NCI-H2081 treated with DMSO at 0.1 percent for 48 hours (cell line): ENCODE measurements at regions not wholly inside any gene's neighbourhood (a gene's known extent, or its start where the extent isn't known, plus 50 kb on each side); places are given as distances from the start of the nearest gene placed in this dataset.
"Not testable (repeated sequence)": the region's sequence is repeated elsewhere in the genome, so short reads cannot be mapped to it uniquely, and the experiment has no call there.

Experiments used
- DNase-seq: peaks from one replicate; lab custom pipeline; 2025; lab: John Stamatoyannopoulos, UW

DNA sequence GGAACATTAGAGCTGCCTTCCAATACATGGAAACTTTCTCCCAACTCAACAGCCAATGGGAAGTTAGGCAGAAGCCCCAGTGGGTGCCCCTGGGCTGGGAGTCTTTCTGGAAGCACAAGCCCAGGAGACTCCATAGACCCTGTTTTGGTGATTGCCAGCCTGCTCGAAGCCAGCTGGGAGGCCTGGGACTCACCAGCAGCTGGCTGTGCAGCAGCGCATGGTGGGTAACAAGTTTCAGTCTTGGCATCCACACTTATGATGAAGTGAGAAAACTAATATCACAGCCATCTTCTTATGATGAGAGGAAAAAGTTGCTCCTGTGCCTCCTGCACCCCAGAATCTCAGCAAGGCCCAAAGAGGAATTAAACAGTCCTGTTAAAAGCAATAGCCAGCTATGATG lies 522.5 kb upstream of the CDH5 start:
- no peak for DNase-seq

DNA sequence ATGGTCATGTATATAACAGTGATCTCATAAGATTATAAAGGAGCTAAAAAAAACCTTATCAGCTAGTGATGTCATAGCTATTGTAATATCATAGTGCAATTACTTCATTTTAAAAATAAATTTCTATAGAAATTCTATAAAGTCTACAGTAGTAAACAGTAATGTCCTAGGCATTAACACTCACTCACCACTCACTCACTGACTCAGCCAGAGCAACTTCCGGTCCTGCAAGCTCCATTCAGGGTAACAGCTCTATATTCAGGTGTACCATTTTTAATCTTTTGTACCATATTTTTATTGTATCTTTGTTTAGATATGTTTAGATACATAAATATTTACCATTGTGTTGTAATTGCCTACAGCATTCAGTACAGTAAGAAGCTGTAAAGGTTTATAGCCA lies 524.4 kb upstream of the CDH5 start:
- DNase-seq: no peak

DNA sequence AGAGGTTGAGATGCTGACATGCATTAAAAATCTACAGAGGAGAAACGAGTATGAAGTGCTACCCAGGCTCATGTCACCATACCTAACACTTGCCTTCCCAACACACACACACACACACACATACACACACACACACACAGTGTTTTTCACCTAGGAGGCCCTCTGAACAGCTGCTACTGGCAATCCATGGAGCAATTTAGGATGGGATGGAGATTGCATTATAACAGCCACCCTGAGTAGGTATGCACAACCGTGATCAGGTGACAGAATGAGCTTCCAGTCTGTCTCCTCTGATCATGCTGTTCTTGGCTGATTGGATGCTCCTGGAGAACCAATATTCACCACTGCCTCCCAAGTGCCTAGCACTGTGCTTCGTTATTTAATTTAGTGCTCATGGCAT lies 528.5 kb upstream of the CDH5 start:
- no peak for DNase-seq

DNA sequence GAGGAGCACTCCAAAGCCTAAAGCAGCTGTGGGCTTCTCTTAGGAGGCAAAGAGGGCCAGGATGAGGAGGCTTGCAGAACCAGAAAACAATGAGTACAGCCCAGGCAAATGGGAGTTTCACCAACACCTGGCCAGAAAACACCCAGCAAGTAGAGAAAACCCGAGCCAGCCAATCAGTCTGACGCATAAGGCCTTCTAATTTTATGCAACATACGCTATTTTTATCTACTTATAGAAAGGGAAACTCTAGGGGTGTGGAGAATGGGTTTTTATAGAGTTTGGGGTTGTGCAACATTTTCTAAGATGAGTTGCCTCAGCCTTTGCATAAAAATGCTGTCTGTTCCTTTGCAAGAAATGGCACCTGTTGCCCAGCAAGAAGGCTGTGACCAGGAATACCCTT lies 529.0 kb upstream of the CDH5 start:
- no peak for DNase-seq

DNA sequence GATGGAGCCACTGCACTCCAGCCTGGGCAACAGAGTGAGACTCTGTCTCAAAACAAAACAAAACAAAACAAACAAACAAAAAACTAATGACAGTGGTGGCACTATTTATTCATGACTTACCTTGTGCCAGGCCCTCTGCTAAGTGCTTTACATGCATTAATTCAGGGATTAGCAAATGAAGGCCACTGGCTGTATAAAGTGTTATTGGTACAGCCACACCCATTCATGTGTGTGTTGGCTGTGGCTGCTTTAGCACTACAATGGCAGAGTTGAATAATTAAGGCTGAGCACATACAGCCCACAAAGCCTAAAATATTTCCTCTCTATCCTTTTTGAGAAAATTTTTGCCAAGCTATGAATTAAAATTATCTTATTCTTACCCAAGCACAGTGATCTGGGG lies 531.8 kb upstream of the CDH5 start:
- DNase-seq: no peak

DNA sequence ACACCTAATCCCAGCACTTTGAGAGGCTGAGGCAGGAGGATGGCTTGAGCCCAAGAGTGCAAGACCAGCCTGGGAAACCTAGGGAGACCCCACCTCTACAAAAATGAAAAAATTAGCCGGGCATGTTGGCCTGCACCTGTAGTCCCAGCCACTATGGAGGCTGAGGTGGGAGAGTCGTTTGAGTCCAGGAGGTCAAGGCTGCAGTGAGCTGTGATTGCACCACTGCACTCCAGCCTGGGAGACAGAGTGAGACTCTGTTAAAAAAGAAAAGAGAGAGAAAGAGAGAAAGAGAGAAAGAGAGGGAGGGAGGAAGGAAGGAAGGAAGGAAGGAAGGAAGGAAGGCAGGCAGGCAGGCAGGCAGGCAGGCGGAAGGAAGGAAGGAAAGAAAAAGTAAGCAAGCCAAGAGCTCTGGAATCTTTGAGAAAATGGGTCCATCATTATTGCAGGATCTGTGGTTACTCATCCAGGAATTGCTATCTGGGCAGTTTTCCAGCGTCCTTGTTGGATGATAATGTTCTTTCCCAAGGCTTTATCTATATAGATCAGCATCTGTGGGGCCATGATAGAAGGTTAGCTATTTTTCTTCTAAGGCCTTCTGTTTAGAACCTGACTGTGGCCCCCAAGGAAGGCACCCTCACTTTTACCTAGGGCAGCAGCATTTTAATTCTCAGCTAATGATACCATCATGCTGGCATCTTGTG lies 533.2 kb upstream of the CDH5 start:
- no peak for DNase-seq

DNA sequence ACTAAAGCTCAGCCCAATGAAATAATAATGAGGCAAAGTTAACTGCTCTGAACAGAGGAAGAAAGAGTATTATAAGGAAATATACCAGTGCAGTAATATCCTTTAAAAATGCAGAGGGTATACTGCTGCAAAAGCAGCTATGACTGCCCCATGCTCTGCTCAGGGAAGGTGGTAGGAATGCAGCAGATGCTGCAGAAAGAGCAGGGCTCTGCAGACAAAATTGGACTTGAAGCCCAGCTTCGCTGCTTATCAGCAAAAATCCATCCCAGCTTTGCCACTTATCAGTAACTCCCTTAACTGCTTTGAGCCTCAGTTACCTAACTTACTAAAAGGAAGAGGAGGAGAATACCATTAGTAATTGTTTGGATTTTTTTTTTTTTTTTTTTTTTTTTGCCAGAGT lies 533.8 kb upstream of the CDH5 start:
- no peak for DNase-seq

DNA sequence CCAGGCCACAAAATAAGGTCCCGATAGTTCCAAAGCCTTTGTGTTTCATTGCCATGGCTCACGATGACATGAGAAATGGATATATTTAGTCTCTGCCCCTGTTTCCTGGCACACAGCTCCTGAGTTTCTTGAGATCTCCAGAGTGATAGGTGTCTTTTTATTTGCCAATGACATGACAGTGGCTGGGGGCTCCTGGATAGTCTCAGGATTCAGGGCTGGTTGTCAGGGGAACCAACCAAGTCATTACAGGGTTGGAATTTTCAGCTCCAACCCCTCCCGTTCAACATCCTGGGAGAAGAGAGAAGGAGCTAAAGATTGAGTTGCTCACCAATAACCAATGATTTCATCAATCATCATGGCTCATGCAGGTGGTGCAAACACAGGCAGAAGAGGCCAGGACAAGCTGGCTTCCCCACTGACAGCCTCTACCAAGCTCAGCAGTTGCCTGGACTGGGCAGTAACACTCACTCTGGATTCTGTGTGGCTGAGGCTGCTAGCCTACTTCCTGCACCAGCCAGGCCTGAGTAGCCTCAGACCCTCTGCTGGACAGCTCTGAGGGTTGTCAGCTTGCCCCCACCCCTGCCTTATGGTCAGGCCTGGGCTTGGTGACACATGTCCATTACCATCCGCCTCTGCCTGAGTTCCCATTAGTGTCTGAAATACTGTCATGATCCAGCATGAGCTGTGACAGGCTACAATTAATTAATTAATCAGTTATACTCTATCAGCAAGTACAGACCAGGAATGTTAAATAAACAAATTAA lies 534.4 kb upstream of the CDH5 start:
- no peak for DNase-seq

DNA sequence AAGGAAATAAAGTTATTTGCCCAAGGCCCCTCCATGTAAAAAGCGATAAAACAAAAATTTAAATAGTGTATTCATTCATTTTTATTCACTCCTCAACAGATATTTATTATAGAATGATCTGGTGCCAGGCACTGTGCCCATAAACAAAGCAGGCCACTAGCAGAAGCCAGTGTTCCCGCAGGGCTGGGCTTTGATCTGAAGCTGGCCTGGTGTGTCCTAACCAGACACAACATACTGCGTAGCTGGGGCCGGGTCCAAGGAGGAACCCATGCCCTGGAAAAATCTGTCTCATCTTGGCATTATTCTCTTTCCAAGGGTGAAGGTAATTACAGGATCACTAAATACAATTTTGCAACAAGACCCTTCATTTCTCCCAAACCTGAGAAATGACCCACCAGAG lies 537.4 kb upstream of the CDH5 start:
- DNase-seq: no peak

DNA sequence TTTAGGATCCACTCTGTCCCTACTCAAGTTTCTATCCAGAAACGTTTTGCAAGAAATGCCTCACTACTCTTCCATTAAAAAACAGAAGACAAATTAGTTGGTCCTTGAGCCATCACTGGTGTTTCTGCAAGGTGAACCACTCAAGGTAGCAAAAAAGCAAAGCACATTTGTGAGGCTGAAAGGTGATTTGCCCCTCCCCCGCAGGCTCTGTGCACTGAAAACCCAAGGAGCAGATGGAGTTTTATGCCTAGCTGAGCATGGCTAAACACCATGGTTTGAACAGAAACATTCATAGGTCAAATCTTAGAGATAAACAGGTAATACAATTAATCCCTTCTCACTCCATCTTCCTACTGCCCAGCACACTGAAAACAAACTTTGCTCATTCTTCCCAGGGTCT lies 538.2 kb upstream of the CDH5 start:
- DNase-seq: no peak

DNA sequence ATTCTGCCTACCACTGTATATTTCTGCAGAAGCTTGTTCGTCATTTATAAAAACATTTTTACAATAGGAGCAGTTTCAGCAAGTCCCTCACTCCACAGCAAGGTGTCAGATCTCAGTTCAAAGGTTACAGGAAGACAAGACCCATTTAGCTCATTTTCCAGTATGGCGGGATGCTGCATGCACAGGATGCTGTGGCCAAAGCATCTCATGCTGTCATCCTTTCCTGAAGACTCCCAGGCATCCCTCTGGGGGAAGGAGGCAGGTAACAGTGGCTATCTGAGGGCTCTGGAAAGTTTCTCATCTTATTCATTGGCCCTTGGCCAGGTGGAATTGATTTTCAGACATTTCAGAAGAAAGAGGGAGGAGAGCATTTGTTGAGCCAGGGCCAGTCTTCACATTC lies 539.3 kb upstream of the CDH5 start:
- DNase-seq: no peak

DNA sequence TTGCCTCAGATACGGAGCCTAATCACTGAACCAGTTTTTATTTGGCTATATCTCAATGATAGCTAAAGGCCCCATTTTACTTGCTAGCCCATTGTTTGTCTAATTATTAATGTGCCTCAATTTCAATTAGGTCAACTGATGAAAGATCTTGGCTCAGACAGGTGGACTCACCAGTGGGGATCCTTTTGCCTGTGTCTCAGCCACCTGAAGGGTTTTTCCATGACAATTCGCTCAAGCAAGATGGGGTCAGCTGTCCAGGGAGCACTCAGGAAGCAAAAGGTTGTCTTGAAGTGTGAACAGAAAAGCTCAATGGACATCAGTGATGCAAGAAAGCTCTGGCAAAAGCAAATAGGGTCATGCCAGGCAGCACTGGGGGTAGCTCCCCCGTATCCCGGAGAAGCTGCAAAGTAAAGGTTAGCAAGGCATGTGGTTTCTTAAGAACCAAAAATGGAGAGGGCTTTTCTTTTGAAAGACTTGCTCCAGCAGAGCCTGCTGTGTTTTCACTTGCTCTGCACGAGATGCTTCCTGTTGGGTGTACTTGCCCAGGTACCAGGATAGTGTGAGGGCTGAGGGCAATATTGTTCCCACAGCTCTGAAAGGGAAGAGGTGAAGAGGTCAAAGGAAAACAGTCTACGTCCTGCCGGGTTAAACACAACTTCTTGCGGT lies 541.2 kb upstream of the CDH5 start:
- no peak for DNase-seq

DNA sequence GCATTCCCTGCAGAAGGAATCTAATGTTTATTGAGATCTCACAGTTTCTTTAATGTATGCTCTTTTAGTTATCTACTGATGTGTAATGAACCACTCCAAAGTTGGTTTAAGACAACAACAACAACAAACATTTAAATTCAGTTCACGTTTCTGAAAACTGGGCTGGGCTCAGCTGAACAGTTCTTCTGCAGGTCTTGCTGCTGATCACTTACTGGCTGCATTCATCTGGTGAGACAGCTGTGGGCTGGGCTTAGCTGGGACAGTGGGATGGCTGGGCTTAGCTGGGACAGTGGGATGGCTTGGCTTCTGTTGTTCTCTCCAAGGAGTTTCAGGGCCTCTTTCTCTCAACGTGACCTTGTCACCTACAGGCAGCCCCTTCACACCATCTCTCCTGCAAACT lies 544.3 kb upstream of the CDH5 start:
- DNase-seq: no peak

DNA sequence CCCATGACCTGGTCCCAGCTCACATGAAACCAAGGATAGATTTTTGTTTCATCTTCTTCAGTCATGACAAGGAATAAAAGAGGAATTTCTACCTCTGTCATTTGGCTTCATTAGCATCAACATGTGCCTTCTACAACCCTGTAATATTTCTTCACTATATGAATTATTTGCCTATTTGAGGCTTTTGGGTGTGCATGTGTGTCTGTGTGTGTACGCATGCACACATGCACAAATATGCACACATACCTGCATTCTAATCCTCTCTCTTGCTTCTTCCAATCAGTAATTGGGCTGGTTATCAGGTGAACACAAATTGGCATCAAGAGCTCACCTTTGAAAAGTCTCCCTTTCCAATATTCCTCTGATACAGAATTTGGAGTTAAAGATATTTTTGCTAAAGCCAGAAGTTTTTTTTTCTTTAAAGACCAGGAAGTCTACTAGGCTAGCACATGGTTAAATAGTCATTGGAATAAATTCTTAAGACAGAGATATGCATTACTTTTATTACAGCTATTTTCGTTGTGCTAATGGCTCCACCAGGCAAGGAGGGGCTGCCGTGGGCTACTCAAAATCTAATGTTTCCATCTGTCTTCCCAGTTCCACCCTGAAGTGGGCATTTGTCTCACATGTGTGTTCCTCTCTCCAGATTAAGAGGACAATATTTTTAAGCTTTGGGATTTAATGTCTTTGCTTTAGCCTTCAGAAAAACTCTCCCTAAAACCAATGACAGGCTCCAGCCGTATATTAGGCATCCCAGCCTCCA lies 547.2 kb upstream of the CDH5 start:
- DNase-seq: no peak

DNA sequence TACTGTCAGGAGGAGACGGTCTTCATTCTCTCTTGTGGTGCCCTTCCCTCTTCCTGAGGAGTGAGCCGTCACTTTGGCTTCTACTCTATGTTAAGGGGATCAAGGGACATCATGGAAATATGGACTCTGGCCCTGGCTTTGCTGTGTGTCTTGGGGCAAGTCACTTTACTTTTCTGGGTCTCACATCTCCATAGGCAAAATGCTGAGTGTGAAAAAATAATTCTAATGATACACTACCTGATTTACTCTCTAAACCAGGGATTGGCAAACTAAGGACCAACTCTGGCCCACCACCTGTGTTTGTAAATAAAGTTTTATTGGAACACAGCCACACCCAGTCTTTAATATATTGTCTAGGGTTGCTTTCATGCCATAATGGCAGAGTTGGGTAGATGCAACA lies 548.7 kb upstream of the CDH5 start:
- DNase-seq: no peak

DNA sequence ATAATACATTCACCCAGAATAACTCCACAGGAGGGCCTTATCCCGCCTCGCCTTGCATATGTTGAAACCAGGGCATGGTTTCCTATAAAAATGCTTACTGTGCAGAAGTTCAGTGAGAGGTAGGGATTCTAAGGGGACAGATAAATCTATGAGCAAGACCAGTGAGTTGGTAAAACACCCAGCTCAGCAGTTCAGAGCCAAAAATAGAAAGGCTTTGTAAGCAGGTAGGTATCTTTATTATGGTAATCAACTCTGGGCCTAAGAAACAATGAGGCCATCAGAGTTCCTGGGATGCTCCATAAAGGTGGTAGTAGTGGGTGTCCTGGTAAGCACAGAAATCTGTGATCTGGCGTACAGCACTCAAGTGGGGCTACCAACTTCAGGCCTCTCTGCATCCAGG lies 549.4 kb upstream of the CDH5 start:
- DNase-seq: no peak

DNA sequence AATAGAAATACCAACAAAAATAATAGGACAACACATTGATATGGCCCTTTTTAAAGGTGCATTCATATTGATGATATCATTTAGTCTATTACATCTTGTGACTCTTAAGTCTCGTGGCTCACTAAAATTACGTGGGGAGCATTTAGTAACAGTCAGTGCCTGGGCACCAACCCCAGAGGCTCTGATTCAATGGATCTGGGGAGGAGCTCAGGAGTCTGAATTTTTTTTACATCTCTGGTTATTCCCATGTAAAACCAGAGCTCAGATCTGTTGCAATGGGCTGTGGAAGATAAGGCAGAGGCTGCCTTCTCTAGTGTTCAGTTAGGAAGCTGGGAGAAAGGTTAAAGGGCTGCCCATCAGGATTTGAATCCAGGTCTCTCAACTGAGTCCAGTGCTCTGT lies 549.9 kb upstream of the CDH5 start:
- no peak for DNase-seq

DNA sequence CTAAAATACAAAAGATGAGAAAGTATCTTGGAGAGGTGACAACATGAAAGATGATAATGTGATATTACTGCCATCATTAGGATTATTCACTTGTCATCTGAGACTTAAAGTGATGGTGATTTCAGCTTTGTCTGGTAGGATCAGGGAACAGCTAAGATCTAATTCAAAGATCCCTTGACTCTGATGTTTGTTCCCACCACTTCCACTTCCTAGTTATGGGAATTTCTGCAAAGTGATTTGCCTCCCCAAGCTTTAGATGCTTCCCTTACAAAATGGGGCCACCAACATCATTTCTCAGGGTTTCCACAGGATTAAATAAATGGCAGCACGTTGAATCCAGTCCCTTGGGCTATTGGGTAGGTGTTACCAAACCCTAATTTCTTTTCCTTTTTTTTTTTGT lies 550.8 kb upstream of the CDH5 start:
- DNase-seq: no peak

DNA sequence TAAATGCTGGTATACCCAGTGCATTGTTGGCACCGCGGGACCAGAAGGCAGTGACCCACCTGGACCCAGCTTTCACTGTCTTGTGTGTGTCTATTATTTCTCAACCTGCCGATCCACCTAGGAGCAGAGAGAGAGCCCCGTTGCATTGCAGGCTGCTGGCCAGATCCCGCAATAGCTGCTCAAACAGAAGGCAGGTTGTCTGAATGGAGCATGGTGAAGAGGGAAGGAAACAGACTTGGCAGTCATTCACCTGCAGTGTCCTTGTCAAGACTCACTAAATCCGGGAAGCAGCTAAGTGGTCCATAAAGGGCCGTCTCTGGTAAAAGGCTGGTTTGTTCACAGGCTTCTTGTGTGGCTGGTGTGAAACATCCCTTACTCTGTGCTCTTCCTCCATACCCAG lies 552.6 kb upstream of the CDH5 start:
- not testable (repeated sequence) for DNase-seq

DNA sequence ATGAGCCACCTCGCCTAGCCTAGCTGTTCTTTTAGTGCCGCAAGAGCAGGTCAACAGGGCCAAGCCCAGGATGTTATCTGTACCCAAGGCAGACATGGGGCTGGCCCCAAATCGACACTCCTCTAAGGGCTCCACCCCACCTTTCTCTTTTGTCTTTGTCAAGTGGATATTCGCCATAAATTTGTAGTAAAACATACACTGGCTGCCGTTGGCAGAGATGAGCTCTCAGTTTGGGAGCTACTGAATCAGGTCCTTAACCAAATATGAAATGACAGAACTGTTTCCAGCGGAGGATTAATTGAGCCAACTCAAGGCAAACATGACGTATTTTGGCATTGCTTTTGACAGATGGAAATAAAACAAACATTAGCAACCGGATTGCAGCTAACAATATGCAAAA lies 556.9 kb upstream of the CDH5 start:
- no peak for DNase-seq

DNA sequence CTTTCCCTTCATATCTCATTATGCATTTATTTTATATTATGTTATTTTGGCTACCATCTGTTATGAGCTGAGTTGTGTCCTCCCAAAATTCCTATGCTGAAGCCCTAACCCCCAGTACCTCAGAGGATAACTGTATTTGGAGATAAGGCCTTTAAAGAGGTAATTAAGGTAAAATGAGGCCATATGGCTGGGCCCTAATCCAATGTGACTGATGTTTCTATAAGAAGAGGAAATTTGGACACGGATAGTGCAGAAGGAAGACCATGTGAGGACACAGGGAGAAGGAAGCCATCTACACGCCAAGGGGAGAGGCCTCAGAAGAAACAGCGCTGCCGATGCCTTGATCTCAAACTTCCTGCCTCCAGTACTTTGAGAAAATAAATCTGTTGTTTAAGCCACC lies 557.7 kb upstream of the CDH5 start:
- DNase-seq: no peak

DNA sequence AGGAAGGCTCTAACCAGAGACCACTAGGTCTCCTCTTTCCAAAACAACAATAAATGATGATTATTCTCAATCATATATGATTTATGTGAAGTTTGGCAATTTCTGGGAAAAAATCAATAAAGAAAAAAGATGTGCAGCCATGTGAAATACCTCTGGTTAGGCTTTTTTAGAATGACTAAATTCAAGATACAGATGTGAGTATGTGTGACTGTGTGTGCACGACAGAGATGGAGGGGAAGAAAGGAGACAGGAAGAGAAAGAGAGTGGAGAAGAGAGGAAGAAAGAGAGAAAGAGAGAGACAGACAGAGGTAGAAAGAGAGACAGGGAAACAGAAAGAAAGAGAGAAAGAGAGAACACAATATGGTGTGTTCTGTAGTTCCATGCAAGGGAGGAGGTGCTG lies 558.6 kb upstream of the CDH5 start:
- DNase-seq: no peak

DNA sequence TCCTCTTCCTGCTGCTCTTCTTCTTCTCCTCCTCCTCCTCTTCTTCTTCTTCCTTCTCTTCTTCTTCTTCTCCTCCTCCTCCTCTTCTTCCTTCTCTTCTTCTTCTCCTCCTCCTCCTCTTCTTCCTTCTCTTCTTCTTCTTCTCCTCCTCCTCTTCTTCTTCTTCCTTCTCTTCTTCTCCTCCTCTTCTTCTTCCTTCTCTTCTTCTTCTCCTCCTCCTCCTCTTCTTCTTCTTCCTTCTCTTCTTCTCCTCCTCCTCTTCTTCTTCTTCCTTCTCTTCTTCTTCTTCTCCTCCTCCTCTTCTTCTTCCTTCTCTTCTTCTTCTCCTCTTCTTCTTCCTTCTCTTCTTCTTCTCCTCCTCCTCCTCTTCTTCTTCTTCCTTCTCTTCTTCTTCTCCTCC lies 560.8 kb upstream of the CDH5 start:
- not testable (repeated sequence) for DNase-seq
